ENCODE measurements at regions not wholly inside any gene's neighbourhood (a gene's known extent, or its start where the extent isn't known, plus 50 kb on each side); places are given as distances from the start of the nearest gene placed in this dataset.

DNA sequence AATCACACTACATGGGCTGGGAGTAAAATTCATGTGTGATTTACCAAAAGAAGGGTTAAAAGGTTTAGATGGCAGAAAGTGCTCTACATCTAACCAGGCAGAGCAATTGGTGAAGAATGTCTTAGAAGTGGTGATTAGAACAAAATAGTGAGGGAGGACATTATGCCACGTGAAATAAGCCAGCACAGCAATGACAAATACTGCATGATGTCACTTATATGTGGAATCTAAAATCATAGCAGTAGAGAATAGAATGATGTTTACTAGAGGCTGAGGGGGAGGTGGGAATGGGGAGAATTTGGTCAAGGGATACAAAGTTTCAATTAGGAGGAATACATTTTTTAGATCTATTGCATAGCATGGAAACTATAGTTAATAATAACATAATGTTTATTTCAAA, 253.3 kb downstream of the KCNS3 start:
- Histone ChIP-seq H3K4me1 (ENCODE audit: control insufficient read depth in 4 of 4, insufficient read depth in 4 of 4, low read length in 3 of 4) (no peaks in the 10 kb centered on the region), H3K27ac (ENCODE audit: low read depth in 1 of 2, low read length in 2 of 2) (no peak overlapping the region), H3K9me3 (ENCODE audit: control insufficient read depth in 4 of 4, low read length in 3 of 4) (no peaks in the 10 kb centered on the region), H3K4me3 (ENCODE audit: low read depth in 1 of 3, low read length in 3 of 3) (no peak overlapping the region), H3K36me3 (ENCODE audit: control insufficient read depth in 4 of 4, insufficient read depth in 3 of 4, low read depth in 1 of 4, low read length in 3 of 4) (no peaks in the 10 kb centered on the region), H3K27me3 (ENCODE audit: control insufficient read depth in 4 of 4, insufficient read depth in 4 of 4, low read length in 3 of 4) (peaks cover 0 to 4% (median 0%) of the 10 kb centered on the region in 4 donors), H3K9ac (ENCODE audit: low read depth in 1 of 2, low read length in 2 of 2) (no peak overlapping the region)
- DNase-seq (ENCODE audit: low spot score): no peak
- TF ChIP-seq GABPA (IDR thresholded peaks at IDR 0.05 in 1 of 2, conservative IDR thresholded peaks at IDR 0.05 in 1 of 2): no peak
- TF ChIP-seq, protein P1, sequence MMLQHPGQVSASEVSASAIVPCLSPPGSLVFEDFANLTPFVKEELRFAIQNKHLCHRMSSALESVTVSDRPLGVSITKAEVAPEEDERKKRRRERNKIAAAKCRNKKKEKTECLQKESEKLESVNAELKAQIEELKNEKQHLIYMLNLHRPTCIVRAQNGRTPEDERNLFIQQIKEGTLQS (IDR thresholded peaks at IDR 0.05): no peak
- TF ChIP-seq, protein P2, sequence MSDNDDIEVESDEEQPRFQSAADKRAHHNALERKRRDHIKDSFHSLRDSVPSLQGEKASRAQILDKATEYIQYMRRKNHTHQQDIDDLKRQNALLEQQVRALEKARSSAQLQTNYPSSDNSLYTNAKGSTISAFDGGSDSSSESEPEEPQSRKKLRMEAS (IDR thresholded peaks at IDR 0.05): no peak
- no peak for TF ChIP-seq YY1 (IDR thresholded peaks at IDR 0.05)
- TF ChIP-seq FOXA1 (IDR thresholded peaks at IDR 0.05): no peak
- no peak for TF ChIP-seq SP1 (IDR thresholded peaks at IDR 0.05)
- TF ChIP-seq RXRA (IDR thresholded peaks at IDR 0.05): no peak
- TF ChIP-seq, protein P3, sequence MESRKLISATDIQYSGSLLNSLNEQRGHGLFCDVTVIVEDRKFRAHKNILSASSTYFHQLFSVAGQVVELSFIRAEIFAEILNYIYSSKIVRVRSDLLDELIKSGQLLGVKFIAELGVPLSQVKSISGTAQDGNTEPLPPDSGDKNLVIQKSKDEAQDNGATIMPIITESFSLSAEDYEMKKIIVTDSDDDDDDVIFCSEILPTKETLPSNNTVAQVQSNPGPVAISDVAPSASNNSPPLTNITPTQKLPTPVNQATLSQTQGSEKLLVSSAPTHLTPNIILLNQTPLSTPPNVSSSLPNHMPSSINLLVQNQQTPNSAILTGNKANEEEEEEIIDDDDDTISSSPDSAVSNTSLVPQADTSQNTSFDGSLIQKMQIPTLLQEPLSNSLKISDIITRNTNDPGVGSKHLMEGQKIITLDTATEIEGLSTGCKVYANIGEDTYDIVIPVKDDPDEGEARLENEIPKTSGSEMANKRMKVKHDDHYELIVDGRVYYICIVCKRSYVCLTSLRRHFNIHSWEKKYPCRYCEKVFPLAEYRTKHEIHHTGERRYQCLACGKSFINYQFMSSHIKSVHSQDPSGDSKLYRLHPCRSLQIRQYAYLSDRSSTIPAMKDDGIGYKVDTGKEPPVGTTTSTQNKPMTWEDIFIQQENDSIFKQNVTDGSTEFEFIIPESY (IDR thresholded peaks at IDR 0.05): no peak
- no peak for TF ChIP-seq FOXA2 (IDR thresholded peaks at IDR 0.05)
- WGBS: 55% methylated on average over 1 of the region's 1 CpG

DNA sequence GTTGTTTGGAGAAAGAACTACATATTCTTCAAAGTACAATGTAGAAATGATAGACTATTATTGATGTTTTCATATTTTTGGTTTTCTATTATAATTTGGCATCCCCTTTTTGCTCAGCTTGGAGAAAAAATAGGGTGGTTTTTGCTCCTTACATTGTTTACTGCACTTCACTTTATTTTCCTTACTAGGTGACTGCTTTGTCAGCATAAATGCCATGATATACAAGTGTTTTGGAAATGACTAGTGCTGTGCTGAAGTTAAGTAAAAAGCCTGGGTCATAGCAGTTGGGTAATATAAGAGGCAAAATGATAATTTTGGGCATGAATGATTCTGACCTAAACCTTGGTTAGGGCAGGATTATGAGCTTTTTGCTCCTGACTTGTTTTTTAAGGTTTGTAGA, 250.9 kb downstream of the KCNS3 start:
- Histone ChIP-seq H3K9ac (ENCODE audit: low read depth in 1 of 2, low read length in 2 of 2) (no peak overlapping the region), H3K36me3 (ENCODE audit: control insufficient read depth in 4 of 4, insufficient read depth in 3 of 4, low read depth in 1 of 4, low read length in 3 of 4) (no peaks in the 10 kb centered on the region), H3K4me1 (ENCODE audit: control insufficient read depth in 4 of 4, insufficient read depth in 4 of 4, low read length in 3 of 4) (no peaks in the 10 kb centered on the region), H3K9me3 (ENCODE audit: control insufficient read depth in 4 of 4, low read length in 3 of 4) (no peaks in the 10 kb centered on the region), H3K27ac (ENCODE audit: low read depth in 1 of 2, low read length in 2 of 2) (no peak overlapping the region), H3K4me3 (ENCODE audit: low read depth in 1 of 3, low read length in 3 of 3) (no peak overlapping the region), H3K27me3 (ENCODE audit: control insufficient read depth in 4 of 4, insufficient read depth in 4 of 4, low read length in 3 of 4) (peaks cover 0 to 4% (median 0%) of the 10 kb centered on the region in 4 donors)
- no peak for DNase-seq (ENCODE audit: low spot score)
- no peak for TF ChIP-seq TAF1 (conservative IDR thresholded peaks at IDR 0.05)
- TF ChIP-seq JUND (IDR thresholded peaks at IDR 0.05): no peak
- TF ChIP-seq, protein P1 (IDR thresholded peaks at IDR 0.05): no peak
- TF ChIP-seq, protein P3 (IDR thresholded peaks at IDR 0.05): no peak
- TF ChIP-seq HNF4G (IDR thresholded peaks at IDR 0.05): no peak
- no peak for TF ChIP-seq FOXA2 (IDR thresholded peaks at IDR 0.05)

DNA sequence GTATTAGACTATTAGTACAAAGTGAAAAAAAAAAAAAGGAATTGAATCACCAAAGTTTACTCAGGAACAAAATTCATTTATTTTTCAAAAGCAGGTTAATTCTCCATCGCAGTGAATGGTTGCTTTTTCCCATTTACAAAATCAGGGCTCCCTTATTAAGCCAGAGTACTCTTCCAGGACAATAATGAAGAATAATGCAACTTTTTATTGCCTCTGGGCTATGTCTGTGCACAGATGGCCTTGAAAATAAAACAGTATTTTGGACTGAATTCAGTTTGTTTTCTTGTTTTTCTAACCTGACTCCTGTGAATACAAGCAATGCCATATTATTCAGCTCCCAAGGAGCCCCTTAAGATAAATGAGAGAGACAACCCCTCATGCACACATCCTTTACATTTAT, 246.8 kb downstream of the KCNS3 start:
- H3K36me3 ChIP-seq (ENCODE audit: control insufficient read depth in 4 of 4, insufficient read depth in 3 of 4, low read depth in 1 of 4, low read length in 3 of 4): no peaks in the 10 kb centered on the region
- no peak overlapping the region for H3K9ac ChIP-seq (ENCODE audit: low read depth in 1 of 2, low read length in 2 of 2)
- no peak for DNase-seq (ENCODE audit: low spot score)
- H3K9me3 ChIP-seq (ENCODE audit: control insufficient read depth in 4 of 4, low read length in 3 of 4): no peaks in the 10 kb centered on the region
- H3K4me3 ChIP-seq (ENCODE audit: low read depth in 1 of 3, low read length in 3 of 3): no peak overlapping the region
- H3K27ac ChIP-seq (ENCODE audit: low read depth in 1 of 2, low read length in 2 of 2): no peak overlapping the region
- H3K27me3 ChIP-seq (ENCODE audit: control insufficient read depth in 4 of 4, insufficient read depth in 4 of 4, low read length in 3 of 4): peaks cover 0 to 2% (median 0%) of the 10 kb centered on the region in 4 donors
- H3K4me1 ChIP-seq (ENCODE audit: control insufficient read depth in 4 of 4, insufficient read depth in 4 of 4, low read length in 3 of 4): no peaks in the 10 kb centered on the region
- TF ChIP-seq JUND (IDR thresholded peaks at IDR 0.05): no peak
- TF ChIP-seq TAF1 (conservative IDR thresholded peaks at IDR 0.05): no peak
- no peak for TF ChIP-seq RAD21 (IDR thresholded peaks at IDR 0.05)
- TF ChIP-seq, protein P4, sequence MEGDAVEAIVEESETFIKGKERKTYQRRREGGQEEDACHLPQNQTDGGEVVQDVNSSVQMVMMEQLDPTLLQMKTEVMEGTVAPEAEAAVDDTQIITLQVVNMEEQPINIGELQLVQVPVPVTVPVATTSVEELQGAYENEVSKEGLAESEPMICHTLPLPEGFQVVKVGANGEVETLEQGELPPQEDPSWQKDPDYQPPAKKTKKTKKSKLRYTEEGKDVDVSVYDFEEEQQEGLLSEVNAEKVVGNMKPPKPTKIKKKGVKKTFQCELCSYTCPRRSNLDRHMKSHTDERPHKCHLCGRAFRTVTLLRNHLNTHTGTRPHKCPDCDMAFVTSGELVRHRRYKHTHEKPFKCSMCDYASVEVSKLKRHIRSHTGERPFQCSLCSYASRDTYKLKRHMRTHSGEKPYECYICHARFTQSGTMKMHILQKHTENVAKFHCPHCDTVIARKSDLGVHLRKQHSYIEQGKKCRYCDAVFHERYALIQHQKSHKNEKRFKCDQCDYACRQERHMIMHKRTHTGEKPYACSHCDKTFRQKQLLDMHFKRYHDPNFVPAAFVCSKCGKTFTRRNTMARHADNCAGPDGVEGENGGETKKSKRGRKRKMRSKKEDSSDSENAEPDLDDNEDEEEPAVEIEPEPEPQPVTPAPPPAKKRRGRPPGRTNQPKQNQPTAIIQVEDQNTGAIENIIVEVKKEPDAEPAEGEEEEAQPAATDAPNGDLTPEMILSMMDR (IDR thresholded peaks at IDR 0.05; ENCODE audit: low read depth, low read length, missing input control): no peak
- TF ChIP-seq, protein P2 (IDR thresholded peaks at IDR 0.05): no peak
- no peak for TF ChIP-seq FOXA1 (IDR thresholded peaks at IDR 0.05)
- TF ChIP-seq SP1 (IDR thresholded peaks at IDR 0.05): no peak
- TF ChIP-seq RXRA (IDR thresholded peaks at IDR 0.05): no peak
- TF ChIP-seq GABPA (IDR thresholded peaks at IDR 0.05 in 1 of 2, conservative IDR thresholded peaks at IDR 0.05 in 1 of 2): no peak
- TF ChIP-seq EGR1 (IDR thresholded peaks at IDR 0.05; ENCODE audit: low read depth in 2 of 2): no peak
- no peak for TF ChIP-seq YY1 (IDR thresholded peaks at IDR 0.05)
- TF ChIP-seq, protein P1 (IDR thresholded peaks at IDR 0.05): no peak
- TF ChIP-seq FOXA2 (IDR thresholded peaks at IDR 0.05): no peak
- TF ChIP-seq HNF4G (IDR thresholded peaks at IDR 0.05): no peak
- no peak for TF ChIP-seq HNF4A (conservative IDR thresholded peaks at IDR 0.05)
- no peak for TF ChIP-seq NR2F2 (IDR thresholded peaks at IDR 0.05)
- WGBS: 82% methylated on average over 1 of the region's 1 CpG

Data from liver (tissue), 8 donors.